IPS DF 6.9 (cell line): ENCODE measurements at regions not wholly inside any gene's neighbourhood (a gene's known extent, or its start where the extent isn't known, plus 50 kb on each side); places are given as distances from the start of the nearest gene placed in this dataset.
A peak's percentile ranks its signal among the peaks of the same experiment; 100 is the strongest.
"Not testable (repeated sequence)": the region's sequence is repeated elsewhere in the genome, so short reads cannot be mapped to it uniquely, and the experiment has no call there.

ENCODE experiments used
- DNase-seq: peaks from one replicate; pipeline ENCODE4 v3.0.0-alpha.2; 2013; ENCODE audit warnings: low read depth, low spot score
- H3K27ac ChIP-seq: one replicate; pipeline ENCODE4 v1.5.1; 2013; ENCODE audit warnings: low read length, control low read depth
- H3K27me3 ChIP-seq: 2 replicates; pipeline ENCODE4 v1.6.1; 2013; ENCODE audit warnings: mild to moderate bottlenecking, low read length; ENCODE audit not compliant: control insufficient read depth, insufficient read depth
- H3K36me3 ChIP-seq: 2 replicates; pipeline ENCODE4 v1.6.1; 2013; ENCODE audit warnings: low read length; ENCODE audit not compliant: control insufficient read depth, insufficient read depth
- H3K4me1 ChIP-seq: 2 replicates; pipeline ENCODE4 v1.6.1; 2013; ENCODE audit warnings: low read length; ENCODE audit not compliant: control insufficient read depth, insufficient read depth
- H3K4me3 ChIP-seq: 2 replicates; pipeline ENCODE4 v1.5.1; 2013; ENCODE audit warnings: mild to moderate bottlenecking, low read length
- H3K9me3 ChIP-seq: 2 replicates; pipeline ENCODE4 v1.6.1; 2013; ENCODE audit warnings: low read length, inconsistent platforms; ENCODE audit not compliant: control insufficient read depth, insufficient read depth
- WGBS: extraction: QIAGEN DNeasy Blood & Tissue Kit; methylation state at CpG from one replicate; pipeline ENCODE4 v1.1.7; 2013; ENCODE audit warnings: mixed read lengths, missing lambda C conversion rate; ENCODE audit not compliant: insufficient read length, insufficient coverage; 5-methylcytosine and 5-hydroxymethylcytosine counted together

DNA sequence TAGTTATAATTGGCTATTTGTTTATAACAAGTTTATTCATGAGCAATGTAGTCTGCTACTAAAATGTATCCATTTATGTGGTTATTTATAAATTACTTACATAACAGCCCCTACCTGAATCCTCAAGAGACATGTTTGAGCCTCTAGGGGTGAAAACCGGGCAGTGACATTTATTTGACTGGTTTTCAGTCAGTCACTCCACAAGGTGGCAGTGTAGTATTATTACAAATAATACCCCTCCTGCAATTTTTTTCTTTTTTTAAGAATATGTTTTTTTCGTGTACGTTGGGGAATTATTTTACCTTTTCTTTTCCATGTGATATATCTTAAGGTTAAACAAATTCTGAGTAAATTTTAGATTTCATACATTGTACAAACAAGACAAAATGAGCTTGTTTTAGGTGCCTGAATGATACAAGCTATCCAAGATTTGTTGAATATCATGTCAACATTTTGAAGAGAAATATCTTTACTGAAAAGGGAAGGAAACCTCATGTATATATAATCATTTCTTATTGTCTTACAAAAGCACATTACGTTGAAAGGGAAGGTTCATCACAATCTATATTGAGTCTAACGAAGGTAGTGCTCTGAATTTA is 598.7 kb upstream of the TECRL start:
- H3K4me3 ChIP-seq: no peak overlapping the region
- no peaks in the 10 kb centered on the region for H3K4me1 ChIP-seq
- DNase-seq: peak; percentile 25
- no peaks in the 10 kb centered on the region for H3K9me3 ChIP-seq
- H3K27ac ChIP-seq: no peak overlapping the region
- no CpG with 5 or more reads among the region's 5 CpGs for WGBS
- H3K27me3 ChIP-seq: no peaks in the 10 kb centered on the region
- no peaks in the 10 kb centered on the region for H3K36me3 ChIP-seq

- Histone ChIP-seq H3K36me3 (no peaks in the 10 kb centered on the region), H3K4me3 (no peak overlapping the region), H3K4me1 (no peaks in the 10 kb centered on the region), H3K27ac (no peak overlapping the region), H3K27me3 (no peaks in the 10 kb centered on the region), H3K9me3 (no peaks in the 10 kb centered on the region)
- no peak for DNase-seq
Observed at GRCh38 chr4:64975177-64975576, 565.9 kb upstream of the TECRL start.

- Histone ChIP-seq H3K4me3 (no peak overlapping the region), H3K27me3 (no peaks in the 10 kb centered on the region), H3K9me3 (no peaks in the 10 kb centered on the region; the same call in 1 of the 2 replicates), H3K27ac (no peak overlapping the region), H3K36me3 (no peaks in the 10 kb centered on the region), H3K4me1 (no peaks in the 10 kb centered on the region)
- WGBS: no CpG with 5 or more reads among the region's 3 CpGs
- no peak for DNase-seq
Observed at GRCh38 chr4:64969081-64969480, 559.8 kb upstream of the TECRL start.

DNA sequence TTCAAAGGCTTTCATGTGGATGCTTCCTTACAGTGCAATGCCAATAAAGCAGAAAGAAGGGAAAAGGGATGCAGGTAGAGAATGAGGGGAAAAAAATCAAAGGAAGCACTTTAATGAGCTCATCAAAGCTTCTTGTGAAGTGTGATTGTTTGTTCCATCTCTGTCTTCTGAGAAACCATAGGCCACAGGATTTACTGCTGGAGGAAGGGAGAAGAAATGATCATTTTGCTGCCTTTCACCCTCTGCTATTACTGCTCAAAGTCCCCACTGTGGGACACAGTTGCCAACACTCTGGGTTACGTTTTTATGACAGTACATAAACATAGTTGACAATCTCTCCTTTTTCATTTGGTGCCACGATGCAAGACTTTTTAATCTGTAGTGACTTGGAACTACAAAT is 558.0 kb upstream of the TECRL start:
- no peaks in the 10 kb centered on the region for H3K36me3 ChIP-seq
- no peak overlapping the region for H3K4me3 ChIP-seq
- H3K9me3 ChIP-seq: no peaks in the 10 kb centered on the region; the same call in 1 of the 2 replicates
- no peak overlapping the region for H3K27ac ChIP-seq
- H3K4me1 ChIP-seq: no peaks in the 10 kb centered on the region
- WGBS: no CpG with 5 or more reads among the region's 2 CpGs
- no peaks in the 10 kb centered on the region for H3K27me3 ChIP-seq
- DNase-seq: no peak

DNA sequence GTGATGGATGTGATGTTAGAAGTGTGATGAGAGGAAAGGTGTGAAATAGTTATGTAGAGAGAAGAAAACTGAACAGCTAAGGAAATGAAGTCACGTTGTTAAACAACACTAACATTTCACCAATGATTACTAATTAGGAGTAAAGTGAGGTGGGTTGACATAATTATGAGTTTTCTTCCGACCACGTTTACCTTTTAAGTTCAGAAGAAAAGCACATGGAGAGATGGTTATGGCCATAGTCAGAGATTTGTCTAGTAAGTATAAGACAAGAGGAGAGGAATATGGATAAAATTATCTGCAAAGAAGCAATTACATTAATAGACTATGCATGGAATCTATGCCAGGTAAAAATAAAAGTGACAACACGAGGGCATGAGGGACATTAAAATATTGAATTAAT is 551.3 kb upstream of the TECRL start:
- no CpG with 5 or more reads among the region's 4 CpGs for WGBS
- no peaks in the 10 kb centered on the region for H3K9me3 ChIP-seq
- H3K36me3 ChIP-seq: no peaks in the 10 kb centered on the region
- no peaks in the 10 kb centered on the region for H3K27me3 ChIP-seq
- no peak for DNase-seq
- H3K4me3 ChIP-seq: no peak overlapping the region
- H3K27ac ChIP-seq: no peak overlapping the region
- no peaks in the 10 kb centered on the region for H3K4me1 ChIP-seq

GRCh38 chr4:64940698-64941097 is 531.4 kb upstream of the TECRL start:
- no peaks in the 10 kb centered on the region for H3K27me3 ChIP-seq
- no peaks in the 10 kb centered on the region for H3K9me3 ChIP-seq
- no peak overlapping the region for H3K4me3 ChIP-seq
- no peak for DNase-seq
- H3K4me1 ChIP-seq: no peaks in the 10 kb centered on the region
- H3K36me3 ChIP-seq: no peaks in the 10 kb centered on the region
- no peak overlapping the region for H3K27ac ChIP-seq
- WGBS: no CpG with 5 or more reads among the region's 3 CpGs

- Histone ChIP-seq H3K36me3 (no peaks in the 10 kb centered on the region), H3K9me3 (no peaks in the 10 kb centered on the region), H3K27me3 (no peaks in the 10 kb centered on the region), H3K27ac (no peak overlapping the region), H3K4me3 (no peak overlapping the region), H3K4me1 (no peaks in the 10 kb centered on the region)
- DNase-seq: no peak
- no CpG with 5 or more reads among the region's 1 CpG for WGBS
Observed at GRCh38 chr4:64935469-64936001, 526.3 kb upstream of the TECRL start.

DNA sequence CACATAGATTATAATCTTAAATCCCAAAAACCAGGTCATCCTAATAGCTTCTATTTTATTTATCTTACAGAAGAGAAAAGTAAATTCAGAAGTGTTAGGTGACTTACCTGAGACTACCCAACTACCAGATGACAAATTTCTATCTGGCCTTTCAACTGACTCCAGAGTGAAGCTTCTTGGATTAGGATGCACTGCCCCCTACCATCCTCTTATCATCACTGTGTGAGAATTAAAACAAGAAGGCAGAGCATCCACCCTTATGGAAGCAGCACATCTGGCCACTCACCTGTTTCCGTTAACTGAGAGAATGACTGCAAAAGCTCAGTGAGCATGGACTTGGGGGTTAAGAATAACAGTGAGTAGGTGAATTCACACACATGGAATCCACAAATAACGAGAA is 502.6 kb upstream of the TECRL start:
- Histone ChIP-seq H3K36me3 (no peaks in the 10 kb centered on the region), H3K27me3 (no peaks in the 10 kb centered on the region), H3K4me1 (no peaks in the 10 kb centered on the region), H3K4me3 (no peak overlapping the region), H3K9me3 (no peaks in the 10 kb centered on the region), H3K27ac (no peak overlapping the region)
- WGBS: no CpG with 5 or more reads among the region's 2 CpGs
- peak; percentile 29 for DNase-seq

- Histone ChIP-seq H3K27me3 (no peaks in the 10 kb centered on the region), H3K4me3 (no peak overlapping the region), H3K9me3 (no peaks in the 10 kb centered on the region), H3K27ac (no peak overlapping the region), H3K36me3 (no peaks in the 10 kb centered on the region), H3K4me1 (no peaks in the 10 kb centered on the region)
- no peak for DNase-seq
- no CpG with 5 or more reads among the region's 2 CpGs for WGBS
Observed at GRCh38 chr4:64903986-64904385, 494.7 kb upstream of the TECRL start.

DNA sequence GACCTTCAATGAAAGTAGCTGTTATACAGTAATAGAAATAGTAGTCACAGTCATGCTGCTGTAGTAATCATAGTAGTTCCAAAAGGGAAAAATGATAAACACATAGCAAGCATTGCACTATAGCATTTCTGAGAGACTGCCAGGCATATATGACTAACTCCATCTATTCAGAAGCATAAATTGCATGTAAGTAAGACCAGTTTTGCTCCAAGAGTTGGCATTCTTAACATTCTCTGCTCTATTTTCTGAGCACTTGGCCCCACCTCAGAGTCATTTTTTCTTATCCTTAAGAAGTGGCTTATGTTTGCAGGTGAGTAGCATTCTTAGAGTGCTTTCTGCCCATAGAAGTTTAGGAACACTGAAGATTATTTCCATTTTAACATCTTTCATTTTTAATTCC is 490.3 kb upstream of the TECRL start:
- Histone ChIP-seq H3K4me1 (peaks cover 1% of the 10 kb centered on the region; the same call in 1 of the 2 replicates), H3K9me3 (no peaks in the 10 kb centered on the region), H3K27ac (no peak overlapping the region), H3K36me3 (no peaks in the 10 kb centered on the region), H3K4me3 (no peak overlapping the region), H3K27me3 (no peaks in the 10 kb centered on the region)
- no peak for DNase-seq

DNA sequence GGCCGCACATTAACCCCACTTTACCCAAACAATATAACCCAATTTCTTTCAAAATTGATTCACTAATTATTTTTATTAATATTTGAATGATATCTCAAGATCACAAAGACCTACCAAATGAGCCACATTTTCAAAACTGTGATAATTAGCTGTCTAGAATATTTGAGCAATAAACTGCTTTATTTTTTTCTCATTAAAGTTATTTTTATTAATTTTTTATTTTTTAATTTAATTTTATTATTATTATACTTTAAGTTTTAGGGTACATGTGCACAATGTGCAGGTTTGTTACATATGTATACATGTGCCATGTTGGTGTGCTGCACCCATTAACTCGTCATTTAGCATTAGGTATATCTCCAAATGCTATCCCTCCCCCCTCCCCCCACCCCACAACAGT is 489.8 kb upstream of the TECRL start:
- H3K4me3 ChIP-seq, H3K36me3 ChIP-seq, H3K27me3 ChIP-seq, DNase-seq, H3K4me1 ChIP-seq, H3K27ac ChIP-seq, H3K9me3 ChIP-seq: not testable (repeated sequence)
- 100% methylated on average over 1 of the region's 2 CpGs for WGBS
